ENCODE measurements at regions not wholly inside any gene's neighbourhood (a gene's known extent, or its start where the extent isn't known, plus 50 kb on each side); places are given as distances from the start of the nearest gene placed in this dataset.

GRCh38 chr1:58317694-58318093 is 228.8 kb downstream of the OMA1 start:
- no peak for DNase-seq (ENCODE audit: low spot score)
- intact Hi-C loops (cut with DNase I): no loop called here

DNA sequence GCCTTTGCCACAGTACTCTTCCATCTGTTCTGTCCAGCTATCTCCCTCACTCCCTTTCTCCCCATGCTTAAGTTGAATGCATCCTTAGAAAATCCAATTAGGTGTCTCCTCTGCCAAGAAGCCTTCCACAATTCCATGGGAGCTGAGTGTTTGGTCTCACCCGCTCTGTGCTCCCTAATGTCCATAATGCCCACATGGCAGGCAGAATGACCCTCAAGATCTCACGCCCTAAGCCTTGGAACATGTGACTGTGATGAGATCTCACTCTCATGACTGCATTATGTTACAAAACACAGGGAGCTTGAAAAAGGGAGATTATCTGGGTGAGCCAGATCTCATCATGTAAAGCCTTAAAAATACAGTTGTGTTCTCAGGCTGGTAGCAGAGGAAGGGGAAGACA is 229.4 kb downstream of the OMA1 start:
- intact Hi-C loops (cut with DNase I): no loop called here

GRCh38 chr1:58316141-58316540 is 230.4 kb downstream of the OMA1 start:
- intact Hi-C loops (cut with DNase I): no loop called here
- DNase-seq (ENCODE audit: low spot score): no peak

More for the DNA sequence above, 229.4 kb downstream of the OMA1 start:
- no peak for DNase-seq (ENCODE audit: low spot score)

- intact Hi-C loops (cut with DNase I): no loop called here
- no peak for DNase-seq (ENCODE audit: low spot score)
Measured at GRCh38 chr1:58312971-58313563, 233.5 kb downstream of the OMA1 start.

DNA sequence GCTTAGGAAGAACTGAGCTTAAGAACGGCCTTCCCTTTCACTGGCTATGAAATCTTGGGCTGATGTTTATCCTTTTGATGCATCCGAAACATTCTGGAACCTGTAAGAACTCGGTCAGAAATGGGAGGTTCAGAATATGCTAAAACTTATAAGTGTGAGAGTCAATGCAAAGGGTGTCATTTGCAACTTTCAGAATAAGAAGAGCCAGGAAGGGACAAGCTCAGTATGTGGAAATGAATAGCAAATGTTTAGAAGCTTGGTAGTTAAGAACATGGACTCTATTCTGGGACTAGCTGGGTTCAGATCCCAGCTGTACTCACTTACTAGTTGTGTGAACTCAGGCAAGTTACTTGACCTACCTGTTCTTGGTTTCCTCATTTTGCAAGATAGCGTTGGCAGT is 234.1 kb downstream of the OMA1 start:
- no peak for DNase-seq (ENCODE audit: low spot score)
- intact Hi-C loops (cut with DNase I): no loop called here

- intact Hi-C loops (cut with DNase I): no loop called here
Measured at GRCh38 chr1:58310881-58311280, 235.6 kb downstream of the OMA1 start.

DNA sequence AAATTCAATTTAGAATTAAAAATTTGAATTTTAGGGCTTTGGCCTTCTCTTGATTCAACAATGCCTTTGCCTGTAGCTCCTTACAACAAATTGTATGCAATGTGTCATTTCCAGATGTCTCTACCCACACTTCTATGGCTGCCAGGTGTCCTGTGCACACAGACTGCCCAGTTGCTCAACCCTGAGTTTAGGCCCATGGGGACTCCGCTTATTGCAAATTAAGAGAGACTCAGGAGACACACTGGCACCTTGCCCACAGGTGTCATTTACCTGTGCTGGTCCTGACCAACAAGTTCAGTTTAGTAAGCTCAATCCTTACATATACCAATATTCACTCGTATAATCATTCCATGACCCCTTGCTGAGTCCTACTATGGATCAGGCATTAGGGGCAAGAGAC is 236.1 kb downstream of the OMA1 start:
- no peak for DNase-seq (ENCODE audit: low spot score)
- intact Hi-C loops (cut with DNase I): no loop called here

More at GRCh38 chr1:58310881-58311280, 235.6 kb downstream of the OMA1 start:
- no peak for DNase-seq (ENCODE audit: low spot score)

DNA sequence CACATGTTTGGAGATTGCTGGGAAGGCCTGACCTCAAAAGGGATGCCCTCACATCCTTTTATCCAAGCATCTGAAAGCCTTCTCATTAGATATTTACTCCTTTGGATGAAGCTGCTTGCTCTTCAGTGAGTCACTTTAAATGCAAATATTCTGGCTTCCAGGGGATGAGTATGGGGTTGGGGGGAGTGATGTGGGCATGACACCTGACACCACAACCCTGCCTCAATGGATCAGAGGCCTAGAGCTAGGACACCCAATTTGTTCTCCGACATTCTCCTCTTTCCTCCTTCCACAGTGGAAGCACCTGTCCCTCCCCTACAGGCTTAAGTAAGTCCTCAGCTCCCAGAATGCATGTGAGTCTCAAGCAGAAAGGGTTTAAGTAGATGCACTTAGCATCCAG is 238.3 kb downstream of the OMA1 start:
- intact Hi-C loops (cut with DNase I): no loop called here
- no peak for DNase-seq (ENCODE audit: low spot score)

DNA sequence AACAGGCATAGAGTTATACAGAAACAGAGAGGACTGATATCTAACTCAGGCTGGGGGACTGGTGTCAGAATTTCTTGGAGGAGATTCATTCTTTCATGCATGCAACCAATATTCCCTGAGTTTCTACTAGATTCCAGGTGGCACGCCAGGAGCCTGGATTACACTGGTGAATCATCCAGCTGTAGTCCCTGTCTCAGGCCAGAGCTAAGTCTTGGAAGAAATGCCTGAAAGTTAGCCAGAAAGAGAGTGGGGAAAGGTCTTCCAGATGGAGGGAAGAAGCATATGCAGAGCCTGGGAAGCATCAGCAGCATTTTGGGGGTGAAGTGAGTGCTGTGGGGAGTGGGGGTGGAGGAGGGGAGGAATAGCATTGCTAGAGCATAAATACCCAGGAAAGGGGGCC is 239.1 kb downstream of the OMA1 start:
- intact Hi-C loops (cut with DNase I): no loop called here
- no peak for DNase-seq (ENCODE audit: low spot score)

- intact Hi-C loops (cut with DNase I): no loop called here
- DNase-seq (ENCODE audit: low spot score): no peak
Measured at GRCh38 chr1:58305622-58306021, 240.9 kb downstream of the OMA1 start.

DNA sequence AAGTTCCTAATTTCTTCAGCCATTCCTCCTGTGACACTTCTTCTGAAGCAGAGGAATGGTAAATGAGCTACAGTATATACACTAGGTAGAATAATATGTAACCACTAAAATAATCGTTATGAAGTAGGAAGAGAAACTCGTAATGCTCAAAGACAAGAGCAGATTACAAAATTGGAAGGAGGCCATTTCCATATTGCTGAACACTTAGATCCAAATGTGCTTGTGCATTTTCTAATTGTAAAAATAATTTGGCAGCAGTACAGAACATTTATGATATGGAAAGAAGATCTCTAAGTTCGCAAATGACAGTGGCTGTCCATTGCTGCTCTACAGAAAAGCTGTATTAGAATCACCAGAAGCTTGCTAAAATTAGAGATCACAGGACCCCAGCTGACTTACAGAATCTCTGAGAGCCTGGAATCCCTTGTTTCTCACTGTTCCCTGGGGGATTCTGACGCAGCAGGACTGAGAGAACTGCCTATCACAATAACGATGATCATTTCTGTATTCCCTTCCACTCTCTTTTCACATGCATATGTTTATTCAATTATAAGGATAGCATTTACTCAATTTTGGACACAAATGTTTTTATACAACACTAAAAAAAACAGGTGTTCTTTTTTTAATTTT is 242.1 kb downstream of the OMA1 start:
- no peak for DNase-seq (ENCODE audit: low spot score)
- intact Hi-C loops (cut with DNase I): no loop called here

DNA sequence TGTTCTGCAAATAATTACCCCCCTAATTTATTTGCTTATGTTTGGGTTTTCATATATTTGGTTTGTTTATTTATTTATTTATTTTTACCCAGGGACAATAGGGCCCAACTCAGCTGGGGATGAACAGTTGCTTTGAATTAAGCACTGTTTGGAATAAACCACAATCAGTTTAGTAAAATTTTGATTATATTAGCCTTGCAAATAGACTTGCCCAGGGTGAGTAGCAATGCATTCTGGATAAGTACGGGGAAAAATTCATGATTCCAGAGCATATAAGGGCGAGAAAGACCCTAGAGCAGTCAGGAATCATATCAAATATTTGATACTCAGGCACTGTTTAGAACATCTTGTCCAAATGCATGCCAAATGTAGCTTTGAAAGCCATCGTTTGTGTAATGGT is 242.7 kb downstream of the OMA1 start:
- intact Hi-C loops (cut with DNase I): no loop called here
- no peak for DNase-seq (ENCODE audit: low spot score)

DNA sequence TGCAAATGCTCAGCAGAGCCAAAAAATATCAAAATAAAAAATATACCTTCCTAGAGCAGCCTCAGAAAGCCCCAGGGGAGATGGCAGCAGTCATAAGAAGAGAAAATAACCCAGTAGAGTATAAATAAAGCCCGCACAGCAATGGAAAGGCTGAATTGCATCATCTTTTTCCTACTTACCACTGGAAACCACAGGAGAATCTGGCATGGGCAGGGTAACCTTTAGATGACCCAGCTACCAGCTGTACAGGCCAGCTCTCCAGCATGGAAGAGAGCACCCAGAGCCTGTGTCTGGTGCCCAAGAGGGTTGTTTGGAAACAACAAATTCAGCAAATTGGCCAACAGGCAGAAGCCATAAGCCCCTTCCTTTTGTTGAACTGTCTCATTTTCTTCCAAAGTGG is 253.1 kb downstream of the OMA1 start:
- intact Hi-C loops (cut with DNase I): no loop called here
- DNase-seq (ENCODE audit: low spot score): no peak

- DNase-seq (ENCODE audit: low spot score): no peak
- intact Hi-C loops (cut with DNase I): no loop called here
Measured at GRCh38 chr1:58290685-58291372, 255.7 kb downstream of the OMA1 start.

DNA sequence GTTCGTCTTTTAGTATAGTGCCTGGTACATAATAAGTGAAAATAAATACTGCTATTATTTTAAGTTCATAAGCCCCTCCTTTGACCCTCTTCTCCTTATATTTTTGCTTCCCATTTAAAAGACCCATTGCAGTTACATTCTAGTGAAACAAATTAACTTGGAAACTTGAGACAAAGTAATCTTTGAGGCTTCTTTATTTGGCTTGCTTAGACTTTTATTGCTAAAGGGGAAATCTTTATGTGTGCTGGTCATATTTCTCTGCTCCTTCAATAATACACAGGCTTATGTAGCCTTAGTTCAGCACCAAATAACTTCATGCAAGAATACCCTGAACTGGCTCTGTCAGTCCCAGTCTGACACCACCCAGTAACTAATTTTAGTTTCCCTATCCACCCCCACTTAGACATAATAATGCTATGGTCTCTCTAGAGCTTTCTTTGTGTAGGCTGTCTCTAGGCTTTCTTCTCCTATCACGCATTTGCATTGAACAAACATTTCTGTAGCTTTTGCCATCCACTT is 257.8 kb downstream of the OMA1 start:
- intact Hi-C loops (cut with DNase I): no loop called here
- DNase-seq (ENCODE audit: low spot score): no peak

DNA sequence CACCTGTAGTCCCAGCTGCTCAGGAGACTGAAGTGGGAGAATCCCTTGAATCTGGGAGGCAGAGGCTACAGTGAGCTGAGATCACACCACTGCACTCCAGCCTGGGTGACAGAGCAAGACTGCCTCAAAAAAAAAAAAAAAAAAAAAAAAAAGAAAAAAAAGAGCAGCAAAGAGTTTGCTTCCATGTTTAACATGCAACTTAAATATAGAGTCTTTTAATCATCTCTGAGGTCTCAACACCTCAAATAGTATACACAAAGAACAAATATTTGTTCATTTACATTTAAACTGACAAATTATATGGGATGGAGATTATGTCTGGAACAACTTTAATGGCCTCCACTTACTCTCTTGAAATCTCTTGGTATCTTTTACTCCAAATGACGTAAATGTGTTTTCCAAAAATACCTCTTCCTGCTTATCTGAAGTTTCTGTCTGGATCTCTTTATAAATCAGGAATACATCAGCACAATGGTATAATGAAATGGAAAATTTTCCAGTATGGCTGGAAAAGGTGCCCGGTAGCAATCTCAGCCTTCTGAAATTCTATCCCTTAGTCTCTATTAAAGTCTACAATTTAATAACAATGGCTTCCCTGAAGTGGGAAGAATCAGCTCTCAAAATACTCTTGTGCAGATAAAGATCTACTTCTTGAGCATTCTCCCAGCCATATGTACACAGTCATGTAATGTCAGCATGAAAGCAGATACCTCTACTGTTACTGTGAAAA is 258.5 kb downstream of the OMA1 start:
- intact Hi-C loops (cut with DNase I): no loop called here
- no peak for DNase-seq (ENCODE audit: low spot score)

DNA sequence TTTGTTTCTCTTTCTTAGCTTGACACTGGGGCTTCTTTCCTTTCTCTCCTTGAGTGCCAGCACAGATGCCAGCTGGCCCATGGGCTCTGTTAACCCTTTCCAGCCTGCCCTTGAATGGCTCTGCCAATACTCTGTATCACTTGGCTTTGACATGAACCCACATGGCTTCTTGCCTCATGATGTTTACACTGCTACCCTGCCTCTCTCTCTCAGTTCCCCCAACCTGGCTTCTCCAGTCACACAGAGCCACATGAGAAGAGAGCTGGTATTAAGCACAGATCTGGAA is 262.4 kb downstream of the OMA1 start:
- intact Hi-C loops (cut with DNase I): no loop called here
- DNase-seq (ENCODE audit: low spot score): no peak

GRCh38 chr1:58283388-58284224 is 262.9 kb downstream of the OMA1 start:
- no peak for DNase-seq (ENCODE audit: low spot score)
- intact Hi-C loops (cut with DNase I): no loop called here

DNA sequence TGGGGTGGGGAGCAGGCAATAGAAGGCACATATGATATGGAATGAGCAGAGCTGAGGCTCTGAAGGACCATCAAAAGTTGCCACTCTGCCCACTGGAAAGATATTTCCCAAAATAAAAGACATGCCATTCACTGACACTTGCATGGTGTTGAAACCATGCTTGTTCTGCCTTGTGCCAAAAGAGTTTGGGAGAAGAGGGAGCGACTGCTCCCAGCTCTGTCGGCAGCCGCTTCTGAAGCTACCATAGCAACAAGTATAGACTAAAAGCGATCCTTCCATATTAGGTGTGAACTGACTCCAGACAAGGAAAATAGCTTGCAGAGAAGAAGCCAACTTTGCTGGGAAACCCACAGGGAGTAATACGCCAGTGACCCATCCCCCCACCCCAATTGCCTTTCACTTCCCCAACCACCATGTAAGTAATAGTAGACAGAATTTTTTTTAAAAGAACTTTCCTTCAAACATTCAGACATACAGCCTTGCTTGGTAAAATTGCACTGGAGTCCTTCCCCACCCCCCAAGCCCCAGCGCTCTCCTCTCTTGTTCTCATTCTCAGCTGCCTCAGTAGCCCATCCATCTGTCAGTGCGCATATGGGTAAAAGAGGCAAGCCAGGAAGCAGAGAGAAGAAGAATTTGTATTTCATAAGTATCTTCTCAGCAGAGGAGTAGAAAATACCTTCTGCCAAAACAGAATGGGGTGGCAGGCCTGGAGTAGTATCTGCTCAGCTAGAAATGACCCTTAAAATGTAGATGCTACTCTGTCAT is 263.7 kb downstream of the OMA1 start:
- intact Hi-C loops (cut with DNase I): no loop called here
- no peak for DNase-seq (ENCODE audit: low spot score)
